ENCODE measurements at regions not wholly inside any gene's neighbourhood (a gene's known extent, or its start where the extent isn't known, plus 50 kb on each side); places are given as distances from the start of the nearest gene placed in this dataset.

GRCh38 chr19:33914599-33914998, 117.9 kb downstream of the KCTD15 start (continued):
- TF ChIP-seq, protein P1, sequence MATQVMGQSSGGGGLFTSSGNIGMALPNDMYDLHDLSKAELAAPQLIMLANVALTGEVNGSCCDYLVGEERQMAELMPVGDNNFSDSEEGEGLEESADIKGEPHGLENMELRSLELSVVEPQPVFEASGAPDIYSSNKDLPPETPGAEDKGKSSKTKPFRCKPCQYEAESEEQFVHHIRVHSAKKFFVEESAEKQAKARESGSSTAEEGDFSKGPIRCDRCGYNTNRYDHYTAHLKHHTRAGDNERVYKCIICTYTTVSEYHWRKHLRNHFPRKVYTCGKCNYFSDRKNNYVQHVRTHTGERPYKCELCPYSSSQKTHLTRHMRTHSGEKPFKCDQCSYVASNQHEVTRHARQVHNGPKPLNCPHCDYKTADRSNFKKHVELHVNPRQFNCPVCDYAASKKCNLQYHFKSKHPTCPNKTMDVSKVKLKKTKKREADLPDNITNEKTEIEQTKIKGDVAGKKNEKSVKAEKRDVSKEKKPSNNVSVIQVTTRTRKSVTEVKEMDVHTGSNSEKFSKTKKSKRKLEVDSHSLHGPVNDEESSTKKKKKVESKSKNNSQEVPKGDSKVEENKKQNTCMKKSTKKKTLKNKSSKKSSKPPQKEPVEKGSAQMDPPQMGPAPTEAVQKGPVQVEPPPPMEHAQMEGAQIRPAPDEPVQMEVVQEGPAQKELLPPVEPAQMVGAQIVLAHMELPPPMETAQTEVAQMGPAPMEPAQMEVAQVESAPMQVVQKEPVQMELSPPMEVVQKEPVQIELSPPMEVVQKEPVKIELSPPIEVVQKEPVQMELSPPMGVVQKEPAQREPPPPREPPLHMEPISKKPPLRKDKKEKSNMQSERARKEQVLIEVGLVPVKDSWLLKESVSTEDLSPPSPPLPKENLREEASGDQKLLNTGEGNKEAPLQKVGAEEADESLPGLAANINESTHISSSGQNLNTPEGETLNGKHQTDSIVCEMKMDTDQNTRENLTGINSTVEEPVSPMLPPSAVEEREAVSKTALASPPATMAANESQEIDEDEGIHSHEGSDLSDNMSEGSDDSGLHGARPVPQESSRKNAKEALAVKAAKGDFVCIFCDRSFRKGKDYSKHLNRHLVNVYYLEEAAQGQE (IDR thresholded peaks at IDR 0.05), result no peak
- no peak for TF ChIP-seq YY1 (IDR thresholded peaks at IDR 0.05)
- TF ChIP-seq JUND (IDR thresholded peaks at IDR 0.05), result no peak
- TF ChIP-seq HNF4G (IDR thresholded peaks at IDR 0.05), result no peak

- WGBS, result 79% methylated on average over 1 of the region's 1 CpG
- Histone ChIP-seq H3K9ac (ENCODE audit: low read depth in 1 of 2, low read length in 2 of 2) (no peak overlapping the region), H3K36me3 (ENCODE audit: control insufficient read depth in 4 of 4, insufficient read depth in 3 of 4, low read depth in 1 of 4, low read length in 3 of 4) (no peaks in the 10 kb centered on the region), H3K27ac (ENCODE audit: low read depth in 1 of 2, low read length in 2 of 2) (no peak overlapping the region), H3K4me3 (ENCODE audit: low read depth in 1 of 3, low read length in 3 of 3) (no peak overlapping the region), H3K27me3 (ENCODE audit: control insufficient read depth in 4 of 4, insufficient read depth in 4 of 4, low read length in 3 of 4) (no peaks in the 10 kb centered on the region), H3K4me1 (ENCODE audit: control insufficient read depth in 4 of 4, insufficient read depth in 4 of 4, low read length in 3 of 4) (no peaks in the 10 kb centered on the region), H3K9me3 (ENCODE audit: control insufficient read depth in 4 of 4, low read length in 3 of 4) (peaks cover 0 to 2% (median under 1%) of the 10 kb centered on the region in 4 donors)
- TF ChIP-seq NR2F2 (IDR thresholded peaks at IDR 0.05) (no peak), EGR1 (IDR thresholded peaks at IDR 0.05; ENCODE audit: low read depth in 2 of 2) (no peak), FOXA1 (IDR thresholded peaks at IDR 0.05) (no peak), HNF4A (conservative IDR thresholded peaks at IDR 0.05) (no peak), MAX (IDR thresholded peaks at IDR 0.05) (no peak), YY1 (IDR thresholded peaks at IDR 0.05) (no peak), TAF1 (conservative IDR thresholded peaks at IDR 0.05) (no peak), RAD21 (IDR thresholded peaks at IDR 0.05) (no peak), JUND (IDR thresholded peaks at IDR 0.05) (no peak), HNF4G (IDR thresholded peaks at IDR 0.05) (no peak), RXRA (IDR thresholded peaks at IDR 0.05) (no peak)
- TF ChIP-seq, protein P2, sequence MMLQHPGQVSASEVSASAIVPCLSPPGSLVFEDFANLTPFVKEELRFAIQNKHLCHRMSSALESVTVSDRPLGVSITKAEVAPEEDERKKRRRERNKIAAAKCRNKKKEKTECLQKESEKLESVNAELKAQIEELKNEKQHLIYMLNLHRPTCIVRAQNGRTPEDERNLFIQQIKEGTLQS (IDR thresholded peaks at IDR 0.05), result no peak
- TF ChIP-seq, protein P1 (IDR thresholded peaks at IDR 0.05), result no peak
- no peak for DNase-seq (ENCODE audit: low spot score)
These were observed 120.1 kb downstream of the KCTD15 start for GRCh38 chr19:33916792-33917191.

DNA sequence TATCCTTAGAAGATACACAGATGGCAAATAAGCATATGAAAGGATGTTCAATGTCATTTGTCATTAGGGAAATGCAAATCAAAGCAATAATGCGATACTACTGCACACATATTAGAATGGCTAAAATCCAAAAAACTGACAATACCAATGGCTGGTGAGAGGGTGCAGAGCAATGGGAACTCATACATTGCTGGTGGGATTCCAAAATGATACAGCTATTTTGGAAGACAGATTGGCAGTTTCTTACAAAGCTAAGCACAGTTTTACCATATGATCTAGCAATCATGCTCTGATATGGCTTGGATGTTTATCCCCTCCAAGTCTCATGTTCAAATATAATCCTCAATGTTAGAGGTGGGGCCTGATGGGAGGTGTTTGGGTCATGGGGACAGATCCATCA, 122.6 kb downstream of the KCTD15 start:
- peaks cover 0 to 2% (median under 1%) of the 10 kb centered on the region in 4 donors for H3K9me3 ChIP-seq (ENCODE audit: control insufficient read depth in 4 of 4, low read length in 3 of 4)
- no peak overlapping the region for H3K9ac ChIP-seq (ENCODE audit: low read depth in 1 of 2, low read length in 2 of 2)
- DNase-seq (ENCODE audit: low spot score), result no peak
- no peaks in the 10 kb centered on the region for H3K36me3 ChIP-seq (ENCODE audit: control insufficient read depth in 4 of 4, insufficient read depth in 3 of 4, low read depth in 1 of 4, low read length in 3 of 4)
- no peaks in the 10 kb centered on the region for H3K27me3 ChIP-seq (ENCODE audit: control insufficient read depth in 4 of 4, insufficient read depth in 4 of 4, low read length in 3 of 4)
- no peak overlapping the region for H3K27ac ChIP-seq (ENCODE audit: low read depth in 1 of 2, low read length in 2 of 2)
- no peak overlapping the region for H3K4me3 ChIP-seq (ENCODE audit: low read depth in 1 of 3, low read length in 3 of 3)
- H3K4me1 ChIP-seq (ENCODE audit: control insufficient read depth in 4 of 4, insufficient read depth in 4 of 4, low read length in 3 of 4), result no peaks in the 10 kb centered on the region
- 87% methylated on average over 1 of the region's 1 CpG for WGBS
- no peak for TF ChIP-seq TAF1 (conservative IDR thresholded peaks at IDR 0.05)
- TF ChIP-seq, protein P3, sequence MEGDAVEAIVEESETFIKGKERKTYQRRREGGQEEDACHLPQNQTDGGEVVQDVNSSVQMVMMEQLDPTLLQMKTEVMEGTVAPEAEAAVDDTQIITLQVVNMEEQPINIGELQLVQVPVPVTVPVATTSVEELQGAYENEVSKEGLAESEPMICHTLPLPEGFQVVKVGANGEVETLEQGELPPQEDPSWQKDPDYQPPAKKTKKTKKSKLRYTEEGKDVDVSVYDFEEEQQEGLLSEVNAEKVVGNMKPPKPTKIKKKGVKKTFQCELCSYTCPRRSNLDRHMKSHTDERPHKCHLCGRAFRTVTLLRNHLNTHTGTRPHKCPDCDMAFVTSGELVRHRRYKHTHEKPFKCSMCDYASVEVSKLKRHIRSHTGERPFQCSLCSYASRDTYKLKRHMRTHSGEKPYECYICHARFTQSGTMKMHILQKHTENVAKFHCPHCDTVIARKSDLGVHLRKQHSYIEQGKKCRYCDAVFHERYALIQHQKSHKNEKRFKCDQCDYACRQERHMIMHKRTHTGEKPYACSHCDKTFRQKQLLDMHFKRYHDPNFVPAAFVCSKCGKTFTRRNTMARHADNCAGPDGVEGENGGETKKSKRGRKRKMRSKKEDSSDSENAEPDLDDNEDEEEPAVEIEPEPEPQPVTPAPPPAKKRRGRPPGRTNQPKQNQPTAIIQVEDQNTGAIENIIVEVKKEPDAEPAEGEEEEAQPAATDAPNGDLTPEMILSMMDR (IDR thresholded peaks at IDR 0.05; ENCODE audit: low read depth, low read length, missing input control), result no peak
- TF ChIP-seq HNF4G (IDR thresholded peaks at IDR 0.05), result no peak
- no peak for TF ChIP-seq HNF4A (conservative IDR thresholded peaks at IDR 0.05)
- no peak for TF ChIP-seq JUND (IDR thresholded peaks at IDR 0.05)
- TF ChIP-seq, protein P2 (IDR thresholded peaks at IDR 0.05), result no peak
- TF ChIP-seq MAX (IDR thresholded peaks at IDR 0.05), result no peak
- no peak for TF ChIP-seq NR2F2 (IDR thresholded peaks at IDR 0.05)
- no peak for TF ChIP-seq SP1 (IDR thresholded peaks at IDR 0.05)
- TF ChIP-seq EGR1 (IDR thresholded peaks at IDR 0.05; ENCODE audit: low read depth in 2 of 2), result no peak
- TF ChIP-seq RXRA (IDR thresholded peaks at IDR 0.05), result no peak
- TF ChIP-seq YY1 (IDR thresholded peaks at IDR 0.05), result no peak
- no peak for TF ChIP-seq GABPA (IDR thresholded peaks at IDR 0.05 in 1 of 2, conservative IDR thresholded peaks at IDR 0.05 in 1 of 2)
- TF ChIP-seq, protein P4, sequence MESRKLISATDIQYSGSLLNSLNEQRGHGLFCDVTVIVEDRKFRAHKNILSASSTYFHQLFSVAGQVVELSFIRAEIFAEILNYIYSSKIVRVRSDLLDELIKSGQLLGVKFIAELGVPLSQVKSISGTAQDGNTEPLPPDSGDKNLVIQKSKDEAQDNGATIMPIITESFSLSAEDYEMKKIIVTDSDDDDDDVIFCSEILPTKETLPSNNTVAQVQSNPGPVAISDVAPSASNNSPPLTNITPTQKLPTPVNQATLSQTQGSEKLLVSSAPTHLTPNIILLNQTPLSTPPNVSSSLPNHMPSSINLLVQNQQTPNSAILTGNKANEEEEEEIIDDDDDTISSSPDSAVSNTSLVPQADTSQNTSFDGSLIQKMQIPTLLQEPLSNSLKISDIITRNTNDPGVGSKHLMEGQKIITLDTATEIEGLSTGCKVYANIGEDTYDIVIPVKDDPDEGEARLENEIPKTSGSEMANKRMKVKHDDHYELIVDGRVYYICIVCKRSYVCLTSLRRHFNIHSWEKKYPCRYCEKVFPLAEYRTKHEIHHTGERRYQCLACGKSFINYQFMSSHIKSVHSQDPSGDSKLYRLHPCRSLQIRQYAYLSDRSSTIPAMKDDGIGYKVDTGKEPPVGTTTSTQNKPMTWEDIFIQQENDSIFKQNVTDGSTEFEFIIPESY (IDR thresholded peaks at IDR 0.05), result no peak
- TF ChIP-seq RAD21 (IDR thresholded peaks at IDR 0.05), result no peak

Measured in liver (tissue), 8 donors.